ENCODE measurements at regions not wholly inside any gene's neighbourhood (a gene's known extent, or its start where the extent isn't known, plus 50 kb on each side); places are given as distances from the start of the nearest gene placed in this dataset.
A peak's percentile ranks its signal among the peaks of the same experiment; 100 is the strongest.
"Not testable (repeated sequence)": the region's sequence is repeated elsewhere in the genome, so short reads cannot be mapped to it uniquely, and the experiment has no call there.

- peaks cover 20% of the 10 kb centered on the region for H3K9me3 Mint-ChIP-seq
- not testable (repeated sequence) for H3K4me3 Mint-ChIP-seq; H3K27me3 Mint-ChIP-seq (ENCODE audit: insufficient read depth); H3K4me1 Mint-ChIP-seq (ENCODE audit: low read depth); H3K27ac Mint-ChIP-seq; H3K36me3 Mint-ChIP-seq (ENCODE audit: low read depth)
- DNase-seq: peak; percentile 20
Observed at GRCh38 chr21:10270211-10270610, 251.2 kb upstream of the TPTE start.

GRCh38 chr21:10271666-10272207 lies 249.6 kb upstream of the TPTE start:
- H3K36me3 Mint-ChIP-seq (ENCODE audit: low read depth); H3K4me1 Mint-ChIP-seq (ENCODE audit: low read depth); H3K4me3 Mint-ChIP-seq; H3K27ac Mint-ChIP-seq; H3K27me3 Mint-ChIP-seq (ENCODE audit: insufficient read depth): not testable (repeated sequence)
- peak; percentile 0 for DNase-seq
- peaks cover 20% of the 10 kb centered on the region for H3K9me3 Mint-ChIP-seq

GRCh38 chr21:10272216-10272615 lies 249.2 kb upstream of the TPTE start:
- Mint-ChIP-seq H3K27ac (no peak overlapping the region), H3K27me3 (ENCODE audit: insufficient read depth) (no peaks in the 10 kb centered on the region), H3K9me3 (peaks cover 20% of the 10 kb centered on the region), H3K4me3 (no peak overlapping the region), H3K36me3 (ENCODE audit: low read depth) (peaks cover 9% of the 10 kb centered on the region), H3K4me1 (ENCODE audit: low read depth) (no peaks in the 10 kb centered on the region)
- no peak for TF ChIP-seq CTCF (IDR thresholded peaks at IDR 0.05)
- DNase-seq: no peak

GRCh38 chr21:10273196-10273595 lies 248.2 kb upstream of the TPTE start:
- Mint-ChIP-seq H3K36me3 (ENCODE audit: low read depth) (peaks cover 9% of the 10 kb centered on the region), H3K9me3 (peaks cover 20% of the 10 kb centered on the region), H3K27me3 (ENCODE audit: insufficient read depth) (no peaks in the 10 kb centered on the region), H3K27ac (no peak overlapping the region), H3K4me1 (ENCODE audit: low read depth) (no peaks in the 10 kb centered on the region), H3K4me3 (no peak overlapping the region)
- no peak for DNase-seq
- TF ChIP-seq CTCF (IDR thresholded peaks at IDR 0.05): no peak

GRCh38 chr21:10273794-10274338 lies 247.5 kb upstream of the TPTE start:
- not testable (repeated sequence) for H3K27me3 Mint-ChIP-seq (ENCODE audit: insufficient read depth); H3K4me1 Mint-ChIP-seq (ENCODE audit: low read depth)
- H3K9me3 Mint-ChIP-seq: peaks cover 20% of the 10 kb centered on the region

More at GRCh38 chr21:10273794-10274338, 247.5 kb upstream of the TPTE start:
- DNase-seq: peak; percentile 0
- not testable (repeated sequence) for H3K27ac Mint-ChIP-seq; H3K36me3 Mint-ChIP-seq (ENCODE audit: low read depth); H3K4me3 Mint-ChIP-seq

Measured in HFFc6 (cell line).